GM21447 (cell line): ENCODE measurements at regions not wholly inside any gene's neighbourhood (a gene's known extent, or its start where the extent isn't known, plus 50 kb on each side); places are given as distances from the start of the nearest gene placed in this dataset.
"Not testable (repeated sequence)": the region's sequence is repeated elsewhere in the genome, so short reads cannot be mapped to it uniquely, and the experiment has no call there.

ENCODE experiments used
- ATAC-seq: cut with Tn5 transposase; IDR thresholded peaks from one replicate; pipeline ENCODE4 v1.9.1; 2021; ENCODE audit not compliant: unreplicated experiment

DNA sequence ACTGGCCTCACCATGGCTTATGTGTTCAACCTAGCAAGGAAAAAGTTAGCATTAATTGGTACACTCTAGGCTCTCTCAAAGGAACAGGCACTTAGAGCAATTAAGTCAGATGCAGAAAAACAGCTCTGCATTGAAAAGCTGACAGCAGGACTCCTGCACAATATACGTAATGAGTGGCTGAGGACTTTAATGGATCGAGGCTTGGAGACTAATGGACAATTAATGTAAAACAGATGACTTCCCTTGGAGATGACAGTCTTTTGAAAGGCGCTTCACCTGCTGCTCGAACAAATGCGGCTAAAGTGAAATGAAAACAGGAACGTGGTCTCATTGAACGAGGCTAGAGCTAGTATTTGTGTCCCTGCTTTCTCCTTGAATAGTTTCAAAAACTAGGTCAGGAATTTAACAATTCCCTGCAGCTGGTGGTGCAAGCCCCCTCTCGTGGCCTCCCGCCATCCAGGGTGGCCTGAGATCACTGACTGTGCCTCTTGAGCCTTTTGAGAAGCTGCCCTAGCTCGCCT is 137.1 kb downstream of the ELOVL4 start:
- ATAC-seq = no peak

- no peak for ATAC-seq
Measured at GRCh38 chr6:79808921-79809320, 138.4 kb downstream of the ELOVL4 start.

- not testable (repeated sequence) for ATAC-seq
Measured at GRCh38 chr6:79806661-79807060, 140.7 kb downstream of the ELOVL4 start.

- ATAC-seq = no peak
Measured at GRCh38 chr6:79804732-79805131, 142.6 kb downstream of the ELOVL4 start.

DNA sequence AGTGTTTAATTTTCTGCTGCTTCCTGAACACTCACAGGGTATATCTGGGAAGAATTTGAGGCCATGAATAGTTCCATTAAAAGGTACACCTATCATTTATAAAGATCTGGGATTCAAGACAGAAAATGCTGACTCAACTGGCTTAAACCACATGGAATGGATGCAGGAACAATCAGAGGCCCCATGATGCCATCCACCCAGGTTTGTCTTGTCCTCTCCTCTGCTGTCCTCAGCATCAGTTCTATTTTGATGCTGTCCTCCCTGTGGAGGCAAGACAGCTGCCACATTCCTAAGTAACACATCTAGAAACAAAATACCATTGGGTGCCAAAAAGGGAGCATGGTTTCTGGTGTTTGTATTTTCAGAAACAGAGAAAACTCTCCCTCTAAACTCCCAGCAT is 143.4 kb downstream of the ELOVL4 start:
- no peak for ATAC-seq

- ATAC-seq = no peak
Measured at GRCh38 chr6:79802657-79803300, 144.6 kb downstream of the ELOVL4 start.

- no peak for ATAC-seq
Measured at GRCh38 chr6:79801362-79801761, 146.0 kb downstream of the ELOVL4 start.

- no peak for ATAC-seq
Measured at GRCh38 chr6:79798841-79799240, 148.5 kb downstream of the ELOVL4 start.

DNA sequence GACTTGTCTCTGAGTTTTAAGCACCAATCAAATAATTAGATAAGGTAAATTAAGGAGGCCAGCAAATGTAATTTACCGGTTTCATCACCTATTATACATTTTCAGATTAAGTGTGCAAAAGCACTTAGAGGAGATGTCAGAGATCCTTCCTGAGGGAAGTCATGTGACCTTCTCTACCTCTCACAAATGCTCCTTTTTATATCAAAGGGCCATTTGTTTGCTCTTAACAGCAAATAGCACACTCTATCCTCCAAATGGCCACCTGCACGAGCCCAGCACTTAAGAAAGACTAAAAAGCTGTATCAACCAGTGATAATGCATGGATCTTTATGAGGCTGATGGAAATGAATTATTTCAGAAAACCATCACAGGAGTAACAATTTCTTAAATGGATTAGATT is 149.4 kb downstream of the ELOVL4 start:
- no peak for ATAC-seq

DNA sequence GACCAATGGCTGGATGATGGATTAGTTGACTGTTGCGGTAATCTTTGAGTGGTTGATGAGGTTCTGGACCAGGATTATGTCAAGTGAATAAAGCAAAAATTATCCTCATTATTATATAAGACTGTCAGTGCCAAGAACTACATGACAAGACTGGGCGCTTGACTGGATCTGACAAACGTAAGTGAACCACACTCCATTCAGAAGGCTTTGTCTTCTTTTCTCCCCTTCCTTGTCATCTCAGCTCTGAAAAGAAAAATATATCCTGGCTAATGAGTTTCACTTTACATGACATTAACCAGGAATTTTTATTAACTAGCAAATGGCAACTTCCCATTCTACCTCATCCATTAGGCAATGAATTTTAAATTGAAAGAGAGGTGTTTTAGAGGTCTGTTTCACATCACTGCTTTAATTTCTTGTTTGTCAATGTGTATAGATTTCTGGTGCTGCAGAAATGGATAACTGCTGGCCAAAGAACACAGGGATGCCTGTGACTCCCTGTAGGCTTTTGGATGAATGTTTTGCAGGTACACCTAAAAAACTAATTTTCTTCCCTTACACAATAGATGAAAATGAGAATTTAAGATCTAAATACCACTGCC is 150.1 kb downstream of the ELOVL4 start:
- ATAC-seq = no peak

- no peak for ATAC-seq
Measured at GRCh38 chr6:79796197-79796596, 151.2 kb downstream of the ELOVL4 start.

GRCh38 chr6:79789896-79790295 is 157.5 kb downstream of the ELOVL4 start:
- no peak for ATAC-seq

DNA sequence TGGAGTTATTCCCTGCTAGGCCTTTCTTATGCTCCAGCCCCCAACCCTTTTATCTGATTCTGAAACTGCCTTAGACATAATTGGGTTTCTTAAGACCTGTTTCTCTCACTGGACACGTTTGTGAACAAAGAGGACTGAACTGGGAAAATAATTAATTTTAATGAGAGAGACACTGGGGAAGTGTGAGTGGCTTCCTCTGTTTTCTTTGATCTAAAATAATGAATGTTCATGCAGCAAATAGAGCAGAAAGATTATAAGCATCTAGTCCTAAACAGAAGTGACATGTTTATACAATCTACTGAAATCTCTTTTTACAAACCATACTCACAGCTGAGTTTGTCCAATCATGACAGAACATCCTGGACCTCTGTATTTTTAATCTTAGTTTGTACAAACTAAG is 157.6 kb downstream of the SH3BGRL2 start:
- no peak for ATAC-seq

DNA sequence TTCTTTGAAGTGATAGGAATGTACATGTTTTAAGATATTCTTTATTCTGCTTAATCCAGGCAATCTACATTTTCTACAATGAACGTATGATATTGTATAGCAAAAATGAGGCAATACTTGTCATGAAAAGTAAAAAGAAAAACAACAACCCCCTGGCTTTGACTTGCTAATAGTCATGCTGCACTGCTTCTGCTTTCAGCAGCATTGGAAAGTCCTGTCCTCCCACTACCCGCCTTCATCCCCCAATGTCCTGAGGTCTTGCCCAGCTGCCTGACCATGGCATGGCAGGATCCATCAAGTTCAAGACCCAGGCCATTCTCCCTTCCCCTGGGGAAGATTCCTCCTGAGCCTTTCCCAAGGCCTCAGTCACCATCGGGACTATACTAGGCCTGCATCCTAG is 156.5 kb downstream of the SH3BGRL2 start:
- ATAC-seq = no peak

DNA sequence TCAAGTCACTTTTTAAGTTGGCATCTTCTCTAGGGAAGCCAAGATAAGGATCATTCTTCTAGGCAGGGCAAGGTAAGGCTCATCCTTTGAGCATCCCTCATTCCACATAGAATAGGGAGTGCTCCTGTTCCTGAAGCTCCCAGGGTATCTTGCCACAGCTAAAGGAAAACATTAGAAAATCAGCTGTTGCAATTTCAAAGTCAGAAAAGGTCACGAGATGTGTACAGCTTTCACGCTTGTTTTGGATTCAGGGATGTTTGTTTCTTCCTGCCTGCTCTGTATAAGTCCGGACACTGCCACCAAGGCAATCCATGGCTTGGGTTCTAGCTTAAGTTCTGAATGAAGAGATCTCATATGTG is 153.2 kb downstream of the SH3BGRL2 start:
- no peak for ATAC-seq

DNA sequence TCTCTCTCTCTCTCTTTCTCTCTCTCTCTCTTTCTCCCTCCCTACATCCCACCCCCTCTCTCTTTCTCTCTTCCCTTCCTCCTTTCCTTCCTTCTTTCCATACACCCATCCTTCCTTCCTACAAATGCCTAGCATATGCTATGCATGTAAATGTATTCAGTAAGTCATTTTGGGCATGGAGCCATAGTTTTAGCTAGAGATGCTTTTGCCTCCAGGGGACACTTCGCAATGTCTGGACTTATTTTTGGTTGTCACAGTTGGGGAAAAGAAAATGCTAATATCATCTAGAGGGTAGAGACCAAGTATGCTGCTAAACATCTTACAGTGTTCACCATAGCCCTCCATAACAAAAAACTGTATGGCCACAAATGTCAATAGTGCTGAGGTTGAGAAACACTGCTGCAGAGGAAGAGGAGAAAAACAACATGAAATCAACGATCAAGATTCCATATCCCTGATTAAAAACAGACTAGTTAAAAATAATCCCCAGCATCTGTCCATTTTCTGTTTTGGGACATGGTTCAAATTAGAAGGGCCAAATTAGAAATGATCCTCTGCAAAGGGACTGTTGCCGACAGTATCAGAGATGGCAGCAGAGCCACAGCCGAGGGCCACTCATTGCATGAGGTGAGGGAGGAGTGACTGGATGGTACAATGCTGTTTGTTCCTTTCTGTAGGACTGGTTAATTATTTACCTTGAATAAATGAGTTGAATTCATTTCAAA is 152.7 kb downstream of the SH3BGRL2 start:
- no peak for ATAC-seq

GRCh38 chr6:79782792-79783580 is 151.9 kb downstream of the SH3BGRL2 start:
- no peak for ATAC-seq

DNA sequence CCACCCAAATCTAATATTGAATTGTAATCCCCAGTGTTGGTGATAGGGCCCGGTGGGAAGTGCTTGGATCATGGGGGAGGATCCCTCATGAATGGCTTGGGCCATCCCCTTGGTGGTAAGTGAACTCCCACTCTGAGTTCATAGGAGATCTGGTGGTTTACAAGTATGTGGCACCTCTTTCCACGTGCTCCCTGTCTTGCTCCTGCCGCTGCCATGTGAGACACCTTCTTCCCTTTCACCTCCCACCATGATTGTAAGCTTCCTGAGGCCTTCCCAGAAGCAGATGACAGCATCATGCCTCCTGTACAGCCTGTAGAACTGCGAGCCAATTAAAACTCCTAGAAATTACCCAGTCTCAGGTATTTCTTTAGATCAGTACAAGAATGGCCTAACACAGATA is 150.8 kb downstream of the SH3BGRL2 start:
- no peak for ATAC-seq

DNA sequence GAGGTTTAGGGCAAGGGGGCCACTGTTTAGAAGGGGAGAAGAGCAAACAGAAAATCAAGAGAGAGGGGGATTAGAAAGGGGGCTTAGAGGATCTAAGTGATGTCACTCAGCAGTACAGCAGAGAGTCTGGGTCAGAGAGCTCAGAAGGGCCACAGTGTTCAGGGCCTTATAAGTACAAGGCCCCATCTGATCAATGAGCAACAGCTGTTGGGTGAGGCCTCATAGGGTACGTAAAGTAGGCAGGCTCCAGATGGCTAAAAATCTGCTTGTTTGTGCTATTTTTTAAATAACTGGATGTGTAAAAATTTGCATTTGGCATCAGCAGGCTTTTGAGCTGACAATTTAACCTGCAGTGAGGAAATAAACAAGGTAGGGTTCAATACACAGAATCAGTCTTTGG is 149.8 kb downstream of the SH3BGRL2 start:
- no peak for ATAC-seq

GRCh38 chr6:79778816-79779215 is 147.7 kb downstream of the SH3BGRL2 start:
- ATAC-seq = no peak
